HG02678 (cell line): ENCODE measurements at regions not wholly inside any gene's neighbourhood (a gene's known extent, or its start where the extent isn't known, plus 50 kb on each side); places are given as distances from the start of the nearest gene placed in this dataset.
"Not testable (repeated sequence)": the region's sequence is repeated elsewhere in the genome, so short reads cannot be mapped to it uniquely, and the experiment has no call there.

Experiments
- ATAC-seq: cut with Tn5 transposase; IDR thresholded peaks from one replicate; pipeline ENCODE4 v1.9.1; 2021; ENCODE audit warnings: mild to moderate bottlenecking, moderate library complexity; ENCODE audit not compliant: unreplicated experiment

DNA sequence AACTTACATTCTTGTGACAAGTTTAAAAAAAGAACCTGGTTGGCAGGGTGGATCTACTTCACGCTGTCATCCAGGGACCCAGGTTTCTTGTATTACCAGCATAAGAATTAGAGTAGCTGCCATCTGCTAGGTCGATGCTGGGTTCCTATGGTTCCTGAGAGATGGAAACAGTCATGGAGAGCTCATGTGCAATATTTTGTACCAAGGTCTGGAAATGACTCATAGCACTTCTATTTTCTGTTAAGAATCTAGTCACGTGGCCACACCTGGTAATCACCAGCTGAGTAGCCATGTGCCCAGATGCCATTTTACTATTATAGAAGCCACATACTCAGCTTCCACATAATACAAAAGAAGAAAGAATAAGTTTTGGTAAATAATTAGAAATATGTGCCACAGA, 171.3 kb downstream of the CD83 start:
- no peak for ATAC-seq

DNA sequence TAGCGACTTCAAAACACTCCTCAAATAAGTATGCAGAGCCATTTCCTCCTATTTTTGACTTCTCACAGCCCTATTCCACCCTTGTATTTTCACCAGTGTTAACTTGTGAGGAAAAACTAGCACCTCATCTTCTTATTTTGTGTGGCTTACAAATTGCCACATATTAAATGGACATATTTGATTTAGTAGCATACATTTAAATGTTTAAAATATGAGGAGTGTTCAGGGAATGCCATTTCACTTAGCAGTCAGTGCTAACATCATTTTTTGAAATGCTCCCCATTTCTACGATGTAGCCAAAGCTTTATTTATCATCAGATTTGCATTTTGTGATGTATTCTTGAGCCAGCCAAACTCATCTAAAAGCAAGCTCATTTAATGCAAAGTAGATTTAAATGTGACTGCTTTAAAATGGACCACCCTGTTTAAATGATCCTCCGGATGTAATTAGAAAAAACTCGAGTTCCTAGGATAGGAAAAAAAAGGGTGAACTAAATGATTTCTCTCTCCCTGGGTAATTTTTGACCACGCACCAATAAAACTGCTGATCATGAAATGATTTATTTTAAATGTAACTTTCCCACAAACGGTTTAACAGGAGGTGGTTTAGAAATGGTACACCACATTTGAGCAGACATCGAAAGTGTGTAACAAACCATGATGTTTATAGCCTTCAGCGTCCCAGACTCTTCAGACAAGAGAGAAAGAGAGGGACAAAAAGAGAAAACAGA, 172.6 kb downstream of the CD83 start:
- ATAC-seq, result no peak

DNA sequence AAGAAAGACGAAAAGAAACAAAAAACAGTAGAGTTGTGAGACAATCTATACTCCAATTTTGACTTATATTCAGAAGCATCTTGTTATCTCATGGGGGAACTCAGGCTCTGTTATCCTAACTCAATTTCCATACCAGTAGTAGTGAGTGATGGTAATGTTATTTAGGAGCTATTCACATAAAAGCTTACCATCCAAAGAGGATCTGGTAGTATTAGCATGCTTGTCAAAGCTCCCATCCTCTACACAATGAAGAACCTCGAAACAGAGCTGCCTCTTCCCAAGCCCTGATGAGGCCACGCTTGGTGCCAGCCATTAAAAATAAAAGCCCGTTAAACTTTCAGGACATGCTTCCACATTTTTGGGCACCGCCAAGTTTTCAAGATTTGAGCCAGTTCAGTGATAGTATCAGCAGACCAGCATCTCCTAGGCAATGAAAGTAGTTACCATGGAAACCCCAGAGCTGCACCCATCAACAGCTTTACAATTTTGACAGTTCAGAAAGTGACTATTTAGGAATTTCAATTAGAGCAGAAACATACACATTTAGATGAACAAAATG, 173.3 kb downstream of the CD83 start:
- ATAC-seq, result no peak

DNA sequence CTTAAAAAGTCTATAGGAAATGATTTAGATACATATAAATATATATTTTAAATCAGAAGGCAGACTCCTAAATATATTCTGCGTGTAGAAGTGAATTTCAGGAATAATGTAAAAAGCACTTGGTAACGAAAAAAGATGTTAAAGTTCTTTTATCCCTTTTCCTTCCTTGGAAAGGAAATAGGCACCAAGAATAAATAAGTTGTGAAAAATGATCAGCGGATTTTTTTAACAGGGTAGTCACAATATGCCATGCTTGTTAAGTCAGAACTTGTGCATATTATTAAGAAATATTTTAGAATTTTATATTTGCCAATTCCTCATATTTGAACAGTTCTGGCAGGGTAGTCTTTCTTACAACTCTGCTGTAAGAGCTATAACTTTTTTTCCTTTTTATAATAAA, 173.8 kb downstream of the CD83 start:
- no peak for ATAC-seq

DNA sequence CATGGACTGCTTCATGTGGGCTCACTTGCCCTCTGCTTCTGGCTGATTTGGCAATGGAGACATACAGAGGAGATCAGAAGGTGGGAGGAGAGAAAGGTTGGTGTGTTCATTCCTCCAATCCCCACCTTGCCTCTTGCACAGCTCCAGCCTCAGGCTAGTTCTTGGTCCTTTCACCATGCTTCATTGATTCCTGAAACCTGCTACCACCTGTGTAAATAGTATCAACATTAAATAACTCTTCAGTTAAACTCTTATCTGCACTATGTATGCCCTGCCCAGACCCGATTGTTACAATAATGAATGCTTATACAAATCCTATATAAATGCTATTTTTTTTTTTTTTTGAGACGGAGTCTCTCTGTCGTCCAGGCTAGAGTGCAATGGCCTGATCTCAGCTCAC, 174.5 kb downstream of the CD83 start:
- ATAC-seq, result no peak

DNA sequence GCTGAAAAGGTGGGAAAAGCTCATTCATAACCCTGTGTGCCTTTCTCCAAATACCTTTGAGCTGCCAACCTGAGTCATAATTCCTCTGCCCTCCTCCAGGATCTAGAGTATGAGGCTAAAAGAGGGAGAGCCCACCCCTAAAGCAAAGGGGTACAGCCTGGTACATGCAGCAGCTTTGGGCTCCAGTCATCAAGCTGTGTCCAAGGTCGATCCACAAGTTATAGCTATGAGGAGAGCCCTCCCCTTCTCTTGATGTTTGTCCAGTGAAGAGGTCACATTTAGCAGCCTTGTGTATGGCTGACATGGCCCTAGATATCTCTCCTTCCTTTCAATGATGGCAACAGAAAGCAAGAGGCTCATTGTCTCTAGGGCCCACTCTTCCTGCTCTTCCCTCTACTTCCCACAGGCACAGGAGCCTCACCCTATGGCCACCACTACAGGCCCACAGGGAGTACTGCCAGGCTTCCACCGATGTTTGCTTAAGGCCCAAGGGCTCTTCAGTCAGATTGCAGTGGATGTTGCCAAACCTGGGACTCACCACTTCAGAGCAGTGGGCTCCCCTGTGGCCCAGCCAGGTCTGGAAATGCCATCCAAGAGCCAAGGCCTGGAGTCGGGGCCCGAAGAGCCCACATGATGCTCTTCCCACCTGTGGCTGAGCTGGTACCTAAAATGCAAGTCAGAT, 176.8 kb downstream of the CD83 start:
- ATAC-seq, result no peak

DNA sequence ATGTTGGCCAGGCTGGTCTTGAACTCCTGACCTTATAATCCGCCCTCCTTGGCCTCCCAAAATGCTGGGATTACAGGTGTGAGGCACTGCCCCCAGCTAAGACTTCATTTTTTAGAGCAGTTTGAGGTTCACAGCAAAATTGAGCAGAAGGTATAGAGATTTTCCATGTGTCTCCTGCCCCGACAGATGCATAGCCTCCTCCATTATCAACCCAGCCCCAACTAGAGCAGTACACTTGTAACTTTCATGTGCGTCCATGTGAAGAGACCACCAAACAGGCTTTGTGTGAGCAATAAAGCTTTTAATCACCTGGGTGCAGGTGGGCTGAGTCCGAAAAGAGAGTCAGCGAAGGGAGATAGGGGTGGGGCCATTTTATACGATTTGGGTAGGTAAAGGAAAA, 179.1 kb downstream of the CD83 start:
- ATAC-seq, result not testable (repeated sequence)

DNA sequence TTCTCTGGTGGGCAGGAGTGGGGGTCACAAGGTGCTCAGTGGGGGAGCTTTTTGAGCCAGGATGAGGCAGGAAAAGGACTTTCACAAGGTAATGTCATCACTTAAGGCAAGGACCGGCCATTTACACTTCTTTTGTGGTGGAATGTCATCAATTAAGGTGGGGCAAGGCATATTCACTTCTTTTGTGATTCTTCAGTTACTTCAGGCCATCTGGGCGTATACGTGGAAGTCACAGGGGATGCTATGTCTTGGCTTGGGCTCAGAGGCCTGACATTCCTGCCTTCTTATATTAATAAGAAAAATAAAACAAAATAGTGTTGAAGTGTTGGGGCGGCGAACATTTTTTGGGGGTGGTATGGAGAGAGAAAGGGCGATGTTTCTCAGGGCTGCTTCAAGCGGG, 179.5 kb downstream of the CD83 start:
- ATAC-seq, result not testable (repeated sequence)

DNA sequence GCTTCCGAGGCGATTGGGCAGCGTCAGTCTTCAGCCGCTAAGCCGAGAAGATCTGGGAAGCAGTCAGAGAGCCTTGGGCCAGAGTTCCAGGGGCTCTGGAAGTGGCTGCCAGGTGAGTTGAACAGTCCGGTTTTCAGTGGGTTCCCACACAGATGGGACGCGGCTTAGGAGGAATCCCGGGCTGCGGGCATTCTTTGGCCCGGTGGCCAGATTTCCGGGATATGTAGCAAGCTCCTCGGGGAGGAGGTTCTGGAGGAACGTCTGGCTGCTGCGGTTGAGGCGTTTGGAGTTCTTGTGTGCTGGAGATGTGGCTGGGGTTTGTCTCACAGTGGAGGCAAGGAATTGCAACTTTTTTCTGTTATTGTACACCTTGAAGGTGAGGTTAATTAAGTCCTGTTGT, 182.6 kb downstream of the CD83 start:
- ATAC-seq, result not testable (repeated sequence)

DNA sequence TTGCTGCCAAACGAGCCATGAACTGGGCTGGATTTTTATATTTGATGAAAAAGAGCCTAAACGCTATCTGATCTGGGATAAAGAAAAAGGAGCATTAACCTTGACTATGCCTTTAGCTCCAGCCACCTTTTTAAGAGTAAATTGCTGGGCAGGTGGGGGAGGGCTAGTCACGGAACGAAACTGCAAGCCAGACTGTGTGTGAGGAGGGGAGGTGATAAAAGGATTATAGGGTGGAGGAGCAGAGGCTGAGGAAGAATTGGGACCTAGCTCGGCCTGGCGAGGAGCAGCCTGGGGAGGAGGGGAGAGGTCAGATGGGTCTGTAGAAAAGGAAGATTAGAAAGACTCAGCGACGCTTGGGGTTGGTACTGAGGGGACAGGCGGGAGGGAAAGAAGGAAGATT, 183.1 kb downstream of the CD83 start:
- ATAC-seq, result not testable (repeated sequence)

DNA sequence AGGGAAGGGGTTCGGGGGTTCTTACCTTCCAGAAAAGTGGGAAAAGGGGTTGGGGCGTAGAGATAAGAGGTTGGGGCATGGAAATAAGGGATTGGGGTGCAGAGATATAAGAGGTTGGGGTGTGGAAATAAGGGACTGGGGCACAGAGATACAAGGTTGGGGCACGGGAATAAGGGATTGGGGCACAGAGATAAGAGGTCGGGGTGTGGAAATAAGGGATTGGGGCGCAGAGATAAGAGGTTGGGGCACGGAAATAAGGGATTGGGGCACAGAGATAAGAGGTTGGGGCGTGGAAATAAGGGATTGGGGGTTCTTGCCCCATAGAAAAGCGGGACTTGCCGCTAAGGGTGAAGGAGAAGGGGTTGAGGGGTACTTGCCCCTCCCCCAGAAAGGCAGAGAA, 183.9 kb downstream of the CD83 start:
- ATAC-seq, result not testable (repeated sequence)

DNA sequence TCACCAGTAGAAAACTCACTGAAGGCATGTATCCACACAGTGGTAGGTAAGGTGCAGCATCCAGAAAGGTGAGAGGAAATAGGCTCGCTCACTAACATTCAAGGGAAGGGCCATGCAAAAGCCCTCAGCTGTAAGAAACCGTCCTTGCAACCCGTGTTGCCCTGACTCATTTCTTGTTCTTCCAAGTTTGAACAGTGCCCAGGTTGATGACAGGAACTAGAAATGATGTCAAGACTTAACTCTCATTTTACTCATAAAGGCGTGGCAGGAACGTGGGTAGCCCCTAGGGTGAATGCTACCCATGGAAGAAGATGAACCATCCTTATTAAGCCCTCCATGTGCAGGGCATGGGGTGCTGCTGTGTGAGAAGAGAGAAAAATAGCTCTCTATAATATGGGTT, 187.6 kb downstream of the CD83 start:
- ATAC-seq, result no peak

DNA sequence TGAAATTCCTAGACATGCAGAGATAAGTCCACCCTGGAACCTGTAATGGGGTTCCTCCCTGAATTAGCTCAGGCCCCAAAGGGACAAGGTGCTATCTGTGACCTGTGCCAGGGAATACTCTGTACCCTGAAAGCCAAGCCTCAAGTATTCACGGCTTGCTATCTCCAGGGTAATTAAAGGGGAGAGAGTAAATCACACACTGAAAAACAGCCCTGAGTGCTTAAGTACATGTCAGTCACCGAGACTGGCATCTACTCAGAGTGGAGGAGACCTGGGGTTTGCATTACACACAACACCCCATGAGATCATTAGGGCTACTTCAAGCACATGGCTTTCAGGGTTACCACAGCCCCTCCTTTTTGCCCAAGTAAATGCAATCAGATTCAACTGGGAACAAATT, 188.1 kb downstream of the CD83 start:
- ATAC-seq, result no peak

DNA sequence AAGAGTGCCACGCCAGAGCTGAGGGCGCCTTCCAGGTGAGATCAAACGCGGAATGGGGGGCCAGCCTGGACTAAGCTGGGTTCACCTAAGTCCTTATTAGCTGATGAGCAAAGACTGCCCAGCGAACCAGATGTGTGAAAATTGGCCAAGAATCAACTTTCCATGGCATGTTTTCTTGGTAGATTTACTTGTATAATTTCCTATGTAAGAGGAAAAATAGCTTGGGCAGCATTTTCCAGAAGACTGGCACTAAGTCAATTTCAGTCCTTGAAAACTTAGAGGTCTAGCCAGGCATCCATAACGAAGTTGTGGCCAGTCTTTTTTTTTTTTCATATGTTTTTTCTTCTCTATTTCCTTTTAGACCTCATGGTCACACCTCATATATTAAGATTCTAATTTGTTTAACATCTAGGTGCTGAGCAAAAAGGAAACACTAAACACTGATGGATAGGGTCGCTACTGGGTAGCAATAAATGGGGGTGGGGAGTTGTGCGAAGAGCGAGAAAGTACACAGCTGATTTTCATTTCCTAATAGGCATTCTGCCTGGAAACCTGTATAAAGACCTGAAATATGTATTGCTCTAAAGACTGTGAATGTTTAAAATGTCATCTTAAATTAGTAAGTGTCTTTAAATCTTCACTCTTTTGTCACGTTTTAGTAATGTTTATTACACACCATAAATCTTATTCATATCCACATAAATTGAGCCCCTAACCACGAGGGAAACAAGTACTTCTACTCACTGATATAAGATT, 188.8 kb downstream of the CD83 start:
- ATAC-seq, result no peak

DNA sequence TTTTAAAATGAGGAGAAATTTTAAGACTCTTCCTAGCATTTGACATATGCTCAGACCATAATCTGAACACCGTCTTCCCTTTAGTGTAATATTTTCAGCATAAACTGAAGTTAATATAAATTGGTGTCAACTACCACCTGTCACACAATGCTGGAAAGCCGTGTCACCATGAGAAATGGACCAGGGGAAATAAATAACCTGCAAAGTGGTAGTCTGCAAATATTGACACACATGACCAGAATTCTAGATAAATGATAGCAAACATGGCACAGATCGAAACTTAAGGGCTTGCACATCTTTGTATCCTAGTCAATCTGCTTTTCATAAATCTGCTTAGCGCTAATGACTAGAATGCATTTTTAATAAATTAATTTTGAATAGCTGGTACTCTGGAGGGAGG, 191.9 kb downstream of the CD83 start:
- ATAC-seq, result no peak

DNA sequence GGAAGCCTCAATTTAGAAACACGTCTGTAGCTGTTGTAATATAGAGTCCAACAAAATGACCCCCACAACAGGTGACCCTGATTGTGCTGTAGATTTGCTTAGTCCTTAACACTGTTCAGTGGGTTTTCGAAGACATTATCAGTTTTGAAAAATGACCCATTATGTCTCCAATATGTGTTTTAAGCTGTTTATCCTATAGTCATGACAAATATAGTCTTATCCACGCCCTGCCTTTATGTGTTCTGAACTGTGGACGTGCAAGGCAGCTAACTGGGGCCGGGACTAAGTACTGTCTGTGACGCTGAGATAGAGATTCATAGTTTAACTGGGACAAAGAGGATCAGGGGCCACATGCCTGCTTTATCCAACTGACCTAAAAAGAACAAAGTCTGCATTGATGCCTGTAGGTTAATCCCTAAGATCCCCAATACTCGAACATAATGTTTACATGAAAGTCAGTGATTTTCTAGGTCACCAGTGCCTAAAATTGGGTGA, 192.4 kb downstream of the CD83 start:
- ATAC-seq, result no peak

DNA sequence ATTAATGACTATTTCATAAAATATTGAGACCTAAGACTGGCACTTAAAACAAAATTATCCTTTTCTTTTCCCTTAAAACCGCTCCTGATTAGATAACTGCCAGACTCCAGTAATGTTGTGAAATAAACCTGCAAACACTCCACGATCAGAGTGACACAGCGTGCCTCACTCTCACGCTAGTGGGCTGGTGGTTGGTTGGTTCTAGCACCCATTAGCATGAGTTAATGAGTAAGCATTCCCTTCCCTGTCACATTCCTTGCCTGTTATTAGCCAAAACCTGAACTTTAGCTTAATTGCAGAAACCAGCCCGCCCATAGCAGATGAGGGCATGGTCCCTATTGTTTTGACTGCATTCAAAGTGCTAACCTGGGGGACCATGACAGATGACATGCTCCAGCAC, 193.4 kb downstream of the CD83 start:
- no peak for ATAC-seq

DNA sequence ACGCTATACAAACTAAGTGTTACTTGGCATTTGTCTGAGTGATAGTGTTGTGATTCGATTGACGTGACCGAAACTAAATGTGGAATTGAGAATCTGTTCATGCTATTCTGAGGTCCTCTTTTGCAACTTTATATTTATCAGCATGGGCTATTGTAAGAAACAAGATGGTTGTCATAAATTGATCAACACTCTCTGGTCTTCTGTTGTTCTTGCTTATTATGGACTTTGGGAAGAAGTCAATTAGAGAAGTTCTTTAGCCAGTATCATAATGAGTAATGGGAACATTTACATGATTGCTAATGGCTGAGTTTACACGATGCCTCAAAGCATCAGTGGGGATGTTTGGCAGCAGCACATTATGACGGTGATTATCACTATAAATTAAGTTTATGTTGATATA, 195.0 kb downstream of the CD83 start:
- ATAC-seq, result no peak

DNA sequence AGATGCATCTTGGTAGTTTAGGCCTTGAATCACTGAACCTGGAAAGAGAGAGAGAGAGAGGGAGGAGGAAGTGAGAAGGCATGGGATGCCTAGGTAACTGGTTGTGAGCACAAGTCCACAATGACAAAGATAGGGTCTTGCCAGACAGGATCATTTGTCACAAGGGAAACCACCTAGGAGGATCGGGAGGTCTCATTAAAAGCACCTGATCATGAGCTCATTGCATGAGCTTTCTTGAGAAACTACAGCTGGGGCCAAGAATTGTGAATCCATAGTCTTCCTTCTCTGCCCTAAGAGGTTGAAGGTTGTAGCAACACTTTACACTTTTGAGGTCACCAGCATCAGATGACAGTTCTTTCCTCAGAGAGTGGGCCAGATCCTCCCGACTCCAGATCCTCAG, 195.7 kb downstream of the CD83 start:
- no peak for ATAC-seq

DNA sequence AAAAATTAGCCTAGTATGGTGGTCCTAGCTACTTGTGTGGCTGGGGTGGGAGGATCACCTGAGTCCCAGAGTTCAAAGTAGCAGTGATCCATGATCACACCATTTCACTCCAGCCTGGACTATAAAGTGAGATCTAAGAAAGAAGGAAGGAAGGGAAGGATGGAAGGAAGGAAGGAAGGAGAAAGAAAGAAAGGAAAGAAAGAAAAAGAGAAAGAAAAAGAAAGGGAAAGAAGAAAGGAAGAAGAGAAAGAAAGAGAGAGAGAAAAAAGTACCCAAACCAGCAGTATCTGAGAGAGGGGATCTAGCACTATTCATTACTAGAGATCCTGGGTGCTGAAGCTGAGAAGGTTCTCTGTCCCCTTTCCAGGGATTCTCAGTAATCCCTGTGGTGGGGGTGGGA, 197.8 kb downstream of the CD83 start:
- ATAC-seq, result no peak

DNA sequence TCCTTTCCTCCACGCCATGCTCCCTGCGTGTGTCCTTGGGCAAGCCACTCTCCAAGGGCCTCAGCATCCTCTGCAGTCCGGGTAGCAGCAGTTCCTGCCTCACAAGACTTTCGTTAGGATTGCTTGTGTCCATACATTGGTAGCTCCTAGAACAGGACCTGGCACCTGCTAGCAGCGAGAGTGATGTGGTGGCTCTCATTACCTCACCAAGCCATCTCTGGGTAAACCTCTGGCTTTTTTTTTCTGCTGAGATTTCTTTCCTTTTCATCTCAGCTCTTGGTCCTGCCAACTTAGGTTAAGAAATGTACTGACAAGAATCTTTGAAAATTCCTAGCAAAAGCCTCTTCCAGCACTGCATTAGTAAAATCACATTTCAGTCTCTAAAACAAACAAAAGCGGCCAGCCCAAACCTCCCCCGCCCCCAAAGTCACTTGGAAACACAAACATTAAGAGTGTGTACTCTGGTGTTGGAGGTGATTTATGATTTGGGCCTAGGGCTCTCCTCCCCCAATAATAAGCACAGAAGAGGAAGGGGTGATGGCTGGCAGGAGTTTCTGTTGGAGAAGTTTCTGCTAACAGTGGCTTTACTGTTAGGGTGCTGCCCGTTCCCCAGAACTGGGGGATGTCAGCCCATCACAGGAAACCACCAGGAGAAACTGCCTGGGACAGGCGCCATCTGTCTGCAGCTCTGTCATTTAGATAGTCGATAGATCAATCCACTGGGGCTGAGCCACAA, 199.2 kb downstream of the CD83 start:
- no peak for ATAC-seq
